Psoas muscle (tissue), 7 donors: ENCODE measurements at regions not wholly inside any gene's neighbourhood (a gene's known extent, or its start where the extent isn't known, plus 50 kb on each side); places are given as distances from the start of the nearest gene placed in this dataset.
"Not testable (repeated sequence)": the region's sequence is repeated elsewhere in the genome, so short reads cannot be mapped to it uniquely, and the experiment has no call there.

Experiments used
- ATAC-seq, 4 donors: fragments of 200-7000 bp; cut with Tn5 transposase; one replicate each; pipeline ENCODE4 v1.9.1; 2020; ENCODE audit warnings: moderate library complexity in 3 of 4, mild to moderate bottlenecking in 2 of 4
- DNase-seq, 2 donors: peaks; one replicate each; pipeline ENCODE4 v3.0.0-alpha.2; 2020
- H3K27ac ChIP-seq: fragments of 200-600 bp; one replicate; pipeline ENCODE4 v1.8.0; 2022
- H3K27me3 ChIP-seq, 3 donors: fragments of 200-600 bp in 1 of 3; one replicate each; pipeline versions ENCODE4 v1.6.1 to v1.8.0; 2013 to 2022; ENCODE audit warnings: low read length in 2 of 3, mild to moderate bottlenecking in 2 of 3, moderate library complexity in 1 of 3; ENCODE audit not compliant: insufficient read depth in 3 of 3
- H3K36me3 ChIP-seq, 2 donors: fragments of 200-600 bp in 1 of 2; one replicate each; pipeline versions ENCODE4 v1.6.1 to v1.8.0; 2013 to 2022; ENCODE audit warnings: low read depth in 1 of 2, mild to moderate bottlenecking in 1 of 2, moderate library complexity in 1 of 2; ENCODE audit not compliant: insufficient read depth in 1 of 2
- H3K4me1 ChIP-seq: fragments of 200-600 bp; one replicate; pipeline ENCODE4 v1.8.0; 2022
- H3K4me3 ChIP-seq: fragments of 200-600 bp; one replicate; pipeline ENCODE4 v1.8.0; 2022; ENCODE audit warnings: mild to moderate bottlenecking
- H3K9me3 ChIP-seq: fragments of 200-600 bp; one replicate; pipeline ENCODE4 v1.8.0; 2022
- WGBS, 3 donors: extraction: QIAGEN DNeasy Blood & Tissue Kit; methylation state at CpG; one replicate each; pipeline versions ENCODE4 v1.1.6 to v1.1.7; 2013; 5-methylcytosine and 5-hydroxymethylcytosine counted together
- intact Hi-C, 2 donors: fragments of 100-400 bp; cut with DNase I; formaldehyde crosslinking; loops; one replicate each; pipeline versions ENCODE4 v1.11.0 to v1.14.2; 2022
- TF ChIP-seq, protein P1 (sequence below): fragments of 200-600 bp; IDR thresholded peaks from one replicate; pipeline ENCODE4 v1.8.0; 2022; ENCODE audit warnings: antibody characterized with exemption
- donor health status: healthy with polysubstance abuse.
- donor health status: DM: no; HTN: no; CAD: no; lungs with moderate emphysema.
- donor health status: Bipolar disorder and iron deficiency.
- donor health status: healthy.
- donor health status: DM: yes; HTN: yes; CAD: no.
- donor health status: DM: no; HTN: no; CAD: no.
- donor health status: DM: yes; HTN: yes; CAD: no.

DNA sequence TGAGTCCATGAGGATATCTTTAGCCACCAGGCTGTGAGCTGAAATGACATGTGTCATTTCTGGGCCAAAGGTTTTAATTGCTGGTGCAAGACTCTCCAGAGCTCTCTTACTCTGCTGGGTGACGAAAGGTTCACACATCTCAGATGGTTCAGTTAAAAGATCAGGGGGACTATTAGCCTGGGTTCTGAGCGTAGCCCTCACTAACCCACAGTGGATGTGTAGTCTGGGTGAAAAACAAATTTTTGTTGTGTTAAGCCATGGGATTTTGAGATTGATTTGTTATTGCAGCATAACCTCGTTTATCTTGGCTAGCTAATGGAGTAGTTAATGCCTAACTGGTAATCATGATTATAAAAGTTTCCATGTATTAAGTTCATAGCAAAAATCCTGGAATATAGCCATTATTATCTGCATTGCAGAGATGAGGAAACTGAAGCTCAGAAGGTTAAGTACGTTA, 251.5 kb downstream of the RMST start:
- Histone ChIP-seq H3K4me3 (no peak overlapping the region), H3K27ac (no peak overlapping the region), H3K36me3 (no peaks in the 10 kb centered on the region), H3K9me3 (no peaks in the 10 kb centered on the region), H3K4me1 (no peaks in the 10 kb centered on the region), H3K27me3 (peaks cover 0 to 2% (median 0%) of the 10 kb centered on the region in 3 donors)
- ATAC-seq (no peak), DNase-seq (no peak)
- TF ChIP-seq, protein P1, sequence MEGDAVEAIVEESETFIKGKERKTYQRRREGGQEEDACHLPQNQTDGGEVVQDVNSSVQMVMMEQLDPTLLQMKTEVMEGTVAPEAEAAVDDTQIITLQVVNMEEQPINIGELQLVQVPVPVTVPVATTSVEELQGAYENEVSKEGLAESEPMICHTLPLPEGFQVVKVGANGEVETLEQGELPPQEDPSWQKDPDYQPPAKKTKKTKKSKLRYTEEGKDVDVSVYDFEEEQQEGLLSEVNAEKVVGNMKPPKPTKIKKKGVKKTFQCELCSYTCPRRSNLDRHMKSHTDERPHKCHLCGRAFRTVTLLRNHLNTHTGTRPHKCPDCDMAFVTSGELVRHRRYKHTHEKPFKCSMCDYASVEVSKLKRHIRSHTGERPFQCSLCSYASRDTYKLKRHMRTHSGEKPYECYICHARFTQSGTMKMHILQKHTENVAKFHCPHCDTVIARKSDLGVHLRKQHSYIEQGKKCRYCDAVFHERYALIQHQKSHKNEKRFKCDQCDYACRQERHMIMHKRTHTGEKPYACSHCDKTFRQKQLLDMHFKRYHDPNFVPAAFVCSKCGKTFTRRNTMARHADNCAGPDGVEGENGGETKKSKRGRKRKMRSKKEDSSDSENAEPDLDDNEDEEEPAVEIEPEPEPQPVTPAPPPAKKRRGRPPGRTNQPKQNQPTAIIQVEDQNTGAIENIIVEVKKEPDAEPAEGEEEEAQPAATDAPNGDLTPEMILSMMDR = no peak
- intact Hi-C loops = no loop called here
- 65 to 67% (median 66%) methylated on average over 4 of the region's 4 CpGs for WGBS, 3 donors

DNA sequence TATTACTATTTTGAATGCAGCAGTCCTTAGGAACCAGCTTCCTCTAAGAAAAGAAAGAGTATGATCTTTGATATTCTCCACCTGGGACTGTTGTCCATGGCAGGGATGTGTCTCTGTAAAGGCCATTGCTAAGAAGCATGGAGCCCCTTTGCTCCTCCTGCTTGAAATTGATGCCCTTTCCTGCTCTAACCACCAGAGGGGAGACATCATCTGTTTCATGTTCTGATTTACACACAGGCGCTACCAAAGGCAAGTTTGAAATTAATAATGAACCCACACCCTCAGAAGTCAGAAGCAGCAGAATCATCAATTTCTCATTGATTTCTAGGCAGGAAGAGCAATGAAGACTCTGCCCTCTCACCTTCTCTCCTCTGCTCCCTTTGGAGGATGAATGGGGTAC, 253.8 kb downstream of the RMST start:
- intact Hi-C loops = no loop called here
- Histone ChIP-seq H3K36me3 (no peaks in the 10 kb centered on the region), H3K9me3 (no peaks in the 10 kb centered on the region), H3K27me3 (peaks cover 0 to 2% (median 0%) of the 10 kb centered on the region in 3 donors), H3K4me1 (no peaks in the 10 kb centered on the region), H3K27ac (no peak overlapping the region), H3K4me3 (no peak overlapping the region)
- no peak for DNase-seq
- TF ChIP-seq, protein P1 = no peak
- no peak for ATAC-seq
- 73 to 80% (median 75%) methylated on average over 1 of the region's 1 CpG for WGBS, 3 donors

DNA sequence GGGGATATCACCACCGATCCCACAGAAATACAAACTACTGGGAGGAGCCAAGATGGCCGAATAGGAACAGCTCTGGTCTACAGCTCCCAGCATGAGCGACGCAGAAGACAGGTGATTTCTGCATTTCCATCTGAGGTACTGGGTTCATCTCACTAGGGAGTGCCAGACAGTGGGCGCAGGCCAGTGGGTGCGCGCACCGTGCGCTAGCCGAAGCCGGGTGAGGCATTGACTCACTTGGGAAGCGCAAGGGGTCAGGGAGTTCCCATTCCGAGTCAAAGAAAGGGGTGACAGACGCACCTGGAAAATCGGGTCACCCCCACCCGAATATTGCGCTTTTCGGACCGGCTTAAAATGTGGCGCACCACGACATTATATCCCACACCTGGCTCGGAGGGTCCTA, 261.2 kb downstream of the RMST start:
- DNase-seq, H3K9me3 ChIP-seq, ATAC-seq, H3K27ac ChIP-seq, H3K27me3 ChIP-seq, H3K4me3 ChIP-seq, H3K4me1 ChIP-seq, intact Hi-C loops, H3K36me3 ChIP-seq: not testable (repeated sequence)
- 84 to 96% (median 85%) methylated on average over 14 to 22 of the region's 22 CpGs for WGBS, 3 donors

DNA sequence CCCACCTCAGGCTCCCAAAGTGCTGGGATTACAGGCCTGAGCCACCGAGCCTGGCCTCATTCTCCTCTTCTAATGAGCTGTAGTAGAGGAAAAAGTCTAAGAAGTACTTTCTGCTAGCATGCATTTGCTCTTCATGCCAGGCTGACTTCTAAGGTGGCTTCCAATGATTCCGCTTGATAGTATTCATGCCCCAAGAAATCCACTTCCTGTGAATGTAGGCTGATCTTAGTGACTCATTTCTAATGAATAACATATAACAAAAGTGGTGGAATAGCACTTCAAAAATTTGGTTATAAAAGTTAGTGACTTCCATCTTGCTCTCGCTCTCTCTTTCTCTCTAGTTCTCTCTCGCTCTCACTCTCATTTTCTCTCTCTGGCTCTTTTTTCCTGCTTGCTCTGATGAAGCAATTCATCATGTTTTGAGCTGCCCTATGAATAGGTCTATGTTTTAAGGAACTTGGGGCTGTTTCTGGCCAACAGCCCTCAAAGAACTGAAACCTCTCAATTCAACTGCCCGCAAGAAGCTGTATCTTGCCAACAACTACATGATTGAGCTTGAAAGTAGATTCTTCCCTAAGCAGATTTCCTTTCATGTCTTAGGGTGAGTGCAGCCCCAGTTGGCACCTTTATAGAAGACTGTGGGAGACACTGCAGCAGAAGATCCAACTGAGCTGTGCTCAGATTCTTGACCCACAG, 282.9 kb downstream of the RMST start:
- no peak overlapping the region for H3K4me3 ChIP-seq
- ATAC-seq = no peak
- WGBS, 3 donors = 86 to 89% (median 86%) methylated on average over 5 of the region's 5 CpGs
- no peak for DNase-seq
- H3K9me3 ChIP-seq = no peaks in the 10 kb centered on the region
- intact Hi-C loops = no loop called here
- H3K27ac ChIP-seq = no peak overlapping the region
- H3K36me3 ChIP-seq = no peaks in the 10 kb centered on the region
- TF ChIP-seq, protein P1 = no peak
- H3K27me3 ChIP-seq = no peaks in the 10 kb centered on the region
- no peaks in the 10 kb centered on the region for H3K4me1 ChIP-seq

DNA sequence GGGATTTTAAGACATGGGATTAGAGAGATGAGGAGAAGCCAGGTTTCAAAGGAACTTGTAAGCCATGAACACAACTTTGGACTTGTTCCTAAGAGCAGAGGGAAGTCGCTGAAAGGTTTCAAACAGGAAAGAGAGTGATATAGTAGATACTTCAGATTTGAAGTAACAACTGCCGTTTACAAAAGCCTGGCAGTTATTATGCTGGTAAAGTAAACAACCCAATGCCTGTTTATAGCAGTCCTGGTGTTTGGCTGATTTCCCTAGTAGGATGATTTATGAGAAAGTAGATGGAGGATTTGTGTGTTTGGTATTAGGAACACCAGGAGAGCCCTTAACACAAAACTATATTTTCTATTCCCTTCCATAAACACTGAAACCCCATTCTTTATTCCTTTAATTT, 285.7 kb downstream of the RMST start:
- no peak overlapping the region for H3K4me3 ChIP-seq
- TF ChIP-seq, protein P1 = no peak
- DNase-seq (no peak), ATAC-seq (no peak)
- H3K4me1 ChIP-seq = no peaks in the 10 kb centered on the region
- H3K9me3 ChIP-seq = no peaks in the 10 kb centered on the region
- H3K27ac ChIP-seq = no peak overlapping the region
- no peaks in the 10 kb centered on the region for H3K27me3 ChIP-seq
- WGBS, 3 donors = 48 to 68% (median 52%) methylated on average over 2 of the region's 2 CpGs
- H3K36me3 ChIP-seq = no peaks in the 10 kb centered on the region
- intact Hi-C loops = no loop called here
